ENCODE measurements at regions not wholly inside any gene's neighbourhood (a gene's known extent, or its start where the extent isn't known, plus 50 kb on each side); places are given as distances from the start of the nearest gene placed in this dataset.

GRCh38 chr6:37566950-37567349, 67.3 kb upstream of the CCDC167 start:
- H4K91ac ChIP-seq (ENCODE audit: insufficient read depth, low read depth, low read length) = no peak overlapping the region
- H2BK15ac ChIP-seq (ENCODE audit: low read depth, low read length) = no peak overlapping the region
- dilution Hi-C loops (cut with HindIII; ENCODE audit: low sequenced_read_pairs, unreplicated experiment) = no loop called here
- no peak overlapping the region for H2BK20ac ChIP-seq (ENCODE audit: low read depth, low read length)
- H3K36me3 ChIP-seq (ENCODE audit: control insufficient read depth, insufficient read depth, low read length) = no peaks in the 10 kb centered on the region
- peaks cover 43% of the 10 kb centered on the region for H3K27me3 ChIP-seq (ENCODE audit: control insufficient read depth, insufficient read depth, low read length)
- no peak overlapping the region for H3K23ac ChIP-seq (ENCODE audit: low read depth, low read length)
- H3K4me1 ChIP-seq (ENCODE audit: control insufficient read depth, insufficient read depth, low read length) = no peaks in the 10 kb centered on the region
- in situ Hi-C loops (cut with MboI; ENCODE audit: low sequenced_read_pairs) = no loop called here
- no peak overlapping the region for H3K56ac ChIP-seq (ENCODE audit: extremely low read depth, insufficient read depth, low read length)
- H3K27ac ChIP-seq (ENCODE audit: insufficient read depth, low read length) = no peak overlapping the region
- no peak overlapping the region for H3K4me3 ChIP-seq (ENCODE audit: insufficient read depth, low read depth, low read length)
- no peaks in the 10 kb centered on the region for H4K20me1 ChIP-seq (ENCODE audit: insufficient read depth, low read length)
- H2BK5ac ChIP-seq (ENCODE audit: low read depth, low read length, poor library complexity, severe bottlenecking) = no peak overlapping the region
- no peak overlapping the region for H2AK9ac ChIP-seq (replicated peaks; ENCODE audit: low read depth, low read length, poor library complexity)
- no peaks in the 10 kb centered on the region for H3K9me3 ChIP-seq (ENCODE audit: control insufficient read depth, insufficient read depth, low read length)
- BruUV-seq (replicated peaks) = no TSS peak
- ChIA-PET POLR2A (ENCODE audit: unreplicated experiment) (no interaction called here), CTCF (interaction anchor here (1.7 kb wide), 1 partner anchor 241 kb away, joined by 6 read pairs; no protein-coding TSS in a partner anchor)
- no peak overlapping the region for H2AK5ac ChIP-seq (ENCODE audit: low read depth, low read length)
- no peak overlapping the region for H4K8ac ChIP-seq (ENCODE audit: low read depth in 2 of 2, low read length in 2 of 2)
- DNase-seq (no peak), ATAC-seq (ENCODE audit: low read depth) (no peak)
- H3K4ac ChIP-seq (ENCODE audit: low read depth, low read length) = no peak overlapping the region
- 0 out of 2 replicates have a peak, but pooled peaks cover 3% of the 10 kb centered on the region for H3K9me1 ChIP-seq (ENCODE audit: insufficient read depth, low read length)
- no peaks in the 10 kb centered on the region for H3K79me1 ChIP-seq (ENCODE audit: low read depth in 1 of 2, low read length in 2 of 2)
- TF ChIP-seq CEBPB (IDR thresholded peaks at IDR 0.05; ENCODE audit: low read depth, low read length) (no peak), BHLHE40 (IDR thresholded peaks at IDR 0.05; ENCODE audit: low read depth, low read length) (no peak), CTCF (conservative IDR thresholded peaks at IDR 0.05; ENCODE audit: low read depth, low read length) (no peak), MXI1 (IDR thresholded peaks at IDR 0.05; ENCODE audit: borderline replicate concordance, low read depth, low read length) (no peak), MAFK (IDR thresholded peaks at IDR 0.05; ENCODE audit: low read depth, low read length) (no peak), RAD21 (IDR thresholded peaks at IDR 0.05; ENCODE audit: low read length) (no peak)
- H2BK120ac ChIP-seq (ENCODE audit: low read depth, low read length) = no peak overlapping the region
- 57% methylated on average over 1 of the region's 3 CpGs; no CpG with 5 or more reads in 1 of the 2 experiments for WGBS, 2 experiments (ENCODE audit: extremely low coverage in 2 of 2, insufficient read length in 1 of 2)
- H3K14ac ChIP-seq (replicated peaks; ENCODE audit: low read depth, low read length) = no peak overlapping the region
- no peak overlapping the region for H3K9ac ChIP-seq (ENCODE audit: low read depth, low read length)
- no peak overlapping the region for H4K5ac ChIP-seq (ENCODE audit: low read depth, low read length)
- no peak overlapping the region for H2AFZ ChIP-seq (replicated peaks; ENCODE audit: low read length, poor library complexity)
- no peak overlapping the region for H3K18ac ChIP-seq (ENCODE audit: low read depth, low read length)
- H3K4me2 ChIP-seq (ENCODE audit: low read depth, low read length) = no peak overlapping the region
- intact Hi-C loops (cut with micrococcal nuclease) = loop anchor here (1.0 to 5.0 kb wide), 3 partner anchors 83 to 240 kb away; no protein-coding TSS in a partner anchor
